Esophagus squamous epithelium (tissue), 4 donors: ENCODE measurements at regions not wholly inside any gene's neighbourhood (a gene's known extent, or its start where the extent isn't known, plus 50 kb on each side); places are given as distances from the start of the nearest gene placed in this dataset.

Experiments used
- CTCF ChIP-seq, 6 experiments: fragments of 450-650 bp in 4 of 6; fragments of 200-600 bp in 2 of 6; sonication (generic) in 2 of 6; IDR thresholded peaks; one replicate each; pipeline ENCODE4 v1.5.1; 2016 to 2019; ENCODE audit warnings: antibody characterized with exemption in 6 of 6, mild to moderate bottlenecking in 4 of 6, moderate library complexity in 4 of 6
- POLR2A ChIP-seq, 4 donors: fragments of 450-650 bp; IDR thresholded peaks; one replicate each; pipeline ENCODE4 v1.6.1; 2017; ENCODE audit warnings: antibody characterized with exemption in 4 of 4, mild to moderate bottlenecking in 4 of 4, moderate library complexity in 3 of 4

GRCh38 chr5:113825176-113825575 lies 311.7 kb downstream of the YTHDC2 start:
- TF ChIP-seq CTCF (IDR thresholded peaks at IDR 0.05): no peak
- TF ChIP-seq POLR2A (IDR thresholded peaks at IDR 0.05): no peak
